Activated naive CD8-positive, alpha-beta T cell treated with anti-CD3 and anti-CD28 coated beads, Interleukin-2, amount 50 U/mL, for 24 hours (primary cell): ENCODE measurements at regions not wholly inside any gene's neighbourhood (a gene's known extent, or its start where the extent isn't known, plus 50 kb on each side); places are given as distances from the start of the nearest gene placed in this dataset.
A peak's percentile ranks its signal among the peaks of the same experiment; 100 is the strongest.

ENCODE experiments used
- ATAC-seq: fragments of 150-1000 bp; cut with Tn5 transposase; one replicate; pipeline ENCODE4 v1.10.0; 2021
- DNase-seq: peaks from one replicate; pipeline ENCODE4 v3.0.0; 2021
- H3K27ac Mint-ChIP-seq: one replicate; pipeline ENCODE4 v1.8.0; 2021; ENCODE audit warnings: mild to moderate bottlenecking, mixed read lengths
- H3K27me3 Mint-ChIP-seq: one replicate; pipeline ENCODE4 v1.8.0; 2021; ENCODE audit warnings: mixed read lengths
- H3K36me3 Mint-ChIP-seq: one replicate; pipeline ENCODE4 v1.8.0; 2021; ENCODE audit warnings: low read depth, mixed read lengths
- H3K4me1 Mint-ChIP-seq: one replicate; pipeline ENCODE4 v1.8.0; 2021; ENCODE audit warnings: mixed read lengths
- H3K4me3 Mint-ChIP-seq: one replicate; pipeline ENCODE4 v1.8.0; 2021; ENCODE audit warnings: mild to moderate bottlenecking, moderate library complexity, mixed read lengths
- H3K9me3 Mint-ChIP-seq: one replicate; pipeline ENCODE4 v1.8.0; 2021; ENCODE audit warnings: mixed read lengths

DNA sequence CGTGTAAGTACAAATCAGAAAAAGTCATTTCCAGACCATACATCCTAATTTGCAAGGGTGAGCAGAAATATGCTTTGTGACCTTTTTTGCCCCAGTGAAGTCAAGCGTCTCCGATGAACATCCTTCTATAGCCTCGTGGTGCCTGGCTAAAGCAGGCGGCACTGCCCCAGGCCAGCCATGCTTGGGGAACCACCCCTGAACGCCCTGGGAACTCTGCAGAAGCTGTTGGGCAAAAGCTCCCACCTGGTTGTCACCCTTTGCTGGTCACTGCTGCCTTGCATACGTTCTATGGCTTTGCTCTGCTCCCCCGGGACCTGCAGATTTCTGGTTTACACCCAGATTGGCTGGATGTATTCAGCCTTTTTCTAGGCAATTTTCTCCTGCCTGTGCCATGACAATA lies 256.4 kb downstream of the SS18 start:
- ATAC-seq (no peak), DNase-seq (no peak)
- Mint-ChIP-seq H3K4me1 (no peaks in the 10 kb centered on the region), H3K27me3 (no peaks in the 10 kb centered on the region), H3K36me3 (no peaks in the 10 kb centered on the region), H3K27ac (no peak overlapping the region), H3K4me3 (no peak overlapping the region), H3K9me3 (no peaks in the 10 kb centered on the region)

GRCh38 chr18:25832001-25832604 lies 258.3 kb downstream of the SS18 start:
- H3K4me3 Mint-ChIP-seq: no peak overlapping the region
- H3K9me3 Mint-ChIP-seq: no peaks in the 10 kb centered on the region
- no peak for ATAC-seq
- peak; percentile 31 for DNase-seq
- no peaks in the 10 kb centered on the region for H3K36me3 Mint-ChIP-seq
- H3K27me3 Mint-ChIP-seq: no peaks in the 10 kb centered on the region
- H3K4me1 Mint-ChIP-seq: no peaks in the 10 kb centered on the region
- no peak overlapping the region for H3K27ac Mint-ChIP-seq

- Mint-ChIP-seq H3K9me3 (no peaks in the 10 kb centered on the region), H3K27ac (no peak overlapping the region), H3K36me3 (no peaks in the 10 kb centered on the region), H3K4me1 (no peaks in the 10 kb centered on the region), H3K27me3 (no peaks in the 10 kb centered on the region), H3K4me3 (no peak overlapping the region)
- ATAC-seq (no peak), DNase-seq (no peak)
These were observed 259.1 kb downstream of the SS18 start for GRCh38 chr18:25831301-25831701.

GRCh38 chr18:25830787-25831186 lies 259.6 kb downstream of the SS18 start:
- no peak for ATAC-seq
- H3K27ac Mint-ChIP-seq: no peak overlapping the region
- no peak overlapping the region for H3K4me3 Mint-ChIP-seq
- no peaks in the 10 kb centered on the region for H3K9me3 Mint-ChIP-seq
- H3K4me1 Mint-ChIP-seq: no peaks in the 10 kb centered on the region
- no peak for DNase-seq
- H3K27me3 Mint-ChIP-seq: no peaks in the 10 kb centered on the region
- H3K36me3 Mint-ChIP-seq: no peaks in the 10 kb centered on the region

GRCh38 chr18:25827961-25828561 lies 262.4 kb downstream of the SS18 start:
- ATAC-seq: no peak
- Mint-ChIP-seq H3K27me3 (no peaks in the 10 kb centered on the region), H3K27ac (no peak overlapping the region), H3K9me3 (no peaks in the 10 kb centered on the region), H3K4me1 (no peaks in the 10 kb centered on the region), H3K4me3 (no peak overlapping the region), H3K36me3 (no peaks in the 10 kb centered on the region)
- no peak for DNase-seq

DNA sequence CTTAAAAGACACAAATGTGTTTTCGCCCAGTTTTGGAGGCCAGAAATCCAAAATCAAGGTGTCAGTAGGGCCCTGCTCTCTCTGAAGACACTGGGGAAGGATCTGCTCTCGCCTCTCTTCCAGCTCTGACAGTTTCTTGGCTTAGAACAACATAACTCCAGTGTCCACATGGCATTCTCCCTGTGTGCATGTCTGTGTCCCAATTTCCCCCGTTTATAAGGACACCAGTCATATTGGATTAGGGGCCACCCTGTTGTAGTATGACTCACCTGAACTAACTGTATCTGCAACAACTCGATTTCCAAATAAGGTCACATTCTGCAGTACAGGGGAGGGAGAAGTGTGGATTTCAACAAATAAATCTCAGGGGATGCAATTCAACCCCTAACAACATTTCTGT lies 263.2 kb downstream of the SS18 start:
- no peaks in the 10 kb centered on the region for H3K36me3 Mint-ChIP-seq
- no peaks in the 10 kb centered on the region for H3K9me3 Mint-ChIP-seq
- no peaks in the 10 kb centered on the region for H3K27me3 Mint-ChIP-seq
- DNase-seq: no peak
- H3K27ac Mint-ChIP-seq: no peak overlapping the region
- H3K4me3 Mint-ChIP-seq: no peak overlapping the region
- ATAC-seq: no peak
- H3K4me1 Mint-ChIP-seq: no peaks in the 10 kb centered on the region

GRCh38 chr18:25826823-25827222 lies 263.6 kb downstream of the SS18 start:
- Mint-ChIP-seq H3K4me1 (no peaks in the 10 kb centered on the region), H3K36me3 (no peaks in the 10 kb centered on the region), H3K27me3 (no peaks in the 10 kb centered on the region), H3K4me3 (no peak overlapping the region), H3K9me3 (no peaks in the 10 kb centered on the region), H3K27ac (no peak overlapping the region)
- DNase-seq (no peak), ATAC-seq (no peak)

- Mint-ChIP-seq H3K9me3 (no peaks in the 10 kb centered on the region), H3K36me3 (no peaks in the 10 kb centered on the region), H3K4me1 (no peaks in the 10 kb centered on the region), H3K27ac (no peak overlapping the region), H3K27me3 (peaks cover 4% of the 10 kb centered on the region), H3K4me3 (no peak overlapping the region)
- DNase-seq (no peak), ATAC-seq (no peak)
These were observed 264.2 kb downstream of the SS18 start for GRCh38 chr18:25825979-25826776.

- Mint-ChIP-seq H3K4me1 (no peaks in the 10 kb centered on the region), H3K4me3 (no peak overlapping the region), H3K27me3 (peaks cover 4% of the 10 kb centered on the region), H3K9me3 (no peaks in the 10 kb centered on the region), H3K36me3 (no peaks in the 10 kb centered on the region), H3K27ac (no peak overlapping the region)
- DNase-seq (no peak), ATAC-seq (no peak)
These were observed 265.4 kb downstream of the SS18 start for GRCh38 chr18:25825056-25825455.

DNA sequence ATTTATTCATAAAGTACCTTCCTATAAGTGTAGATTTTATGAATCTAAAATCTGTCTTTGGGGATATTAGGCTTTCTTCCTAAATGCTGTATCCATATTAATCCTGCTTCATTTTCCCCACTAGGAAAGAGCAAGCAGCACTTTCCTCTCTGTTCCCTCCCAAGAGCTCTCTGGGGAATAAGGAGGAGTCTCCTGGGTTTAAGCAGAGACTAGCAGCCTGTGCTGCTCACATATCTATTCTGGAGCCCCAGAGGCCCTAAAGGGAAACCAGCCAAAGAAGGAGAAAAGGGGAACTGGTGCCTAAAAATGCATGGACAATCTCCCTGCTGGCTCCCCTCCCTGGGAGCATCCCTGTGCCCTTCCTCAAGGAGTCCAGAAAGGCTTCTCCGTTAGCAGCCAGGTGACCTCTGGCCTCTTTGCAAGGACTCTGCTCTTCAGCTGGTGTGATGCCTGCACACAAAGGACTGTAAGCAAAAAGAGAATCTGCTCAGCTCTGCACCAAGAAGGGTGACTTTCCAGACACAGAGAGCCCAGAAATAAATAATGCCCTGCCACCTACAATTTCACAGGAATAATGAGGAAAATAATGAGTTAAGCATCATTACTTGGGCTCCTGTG lies 270.6 kb downstream of the SS18 start:
- no peak for DNase-seq
- no peaks in the 10 kb centered on the region for H3K36me3 Mint-ChIP-seq
- no peak for ATAC-seq
- peaks cover 5% of the 10 kb centered on the region for H3K4me1 Mint-ChIP-seq
- no peaks in the 10 kb centered on the region for H3K9me3 Mint-ChIP-seq
- no peak overlapping the region for H3K4me3 Mint-ChIP-seq
- no peak overlapping the region for H3K27ac Mint-ChIP-seq
- peaks cover 4% of the 10 kb centered on the region for H3K27me3 Mint-ChIP-seq

GRCh38 chr18:25818505-25818904 lies 271.9 kb downstream of the SS18 start:
- Mint-ChIP-seq H3K4me3 (no peak overlapping the region), H3K27me3 (peaks cover 4% of the 10 kb centered on the region)
- ATAC-seq: no peak

DNA sequence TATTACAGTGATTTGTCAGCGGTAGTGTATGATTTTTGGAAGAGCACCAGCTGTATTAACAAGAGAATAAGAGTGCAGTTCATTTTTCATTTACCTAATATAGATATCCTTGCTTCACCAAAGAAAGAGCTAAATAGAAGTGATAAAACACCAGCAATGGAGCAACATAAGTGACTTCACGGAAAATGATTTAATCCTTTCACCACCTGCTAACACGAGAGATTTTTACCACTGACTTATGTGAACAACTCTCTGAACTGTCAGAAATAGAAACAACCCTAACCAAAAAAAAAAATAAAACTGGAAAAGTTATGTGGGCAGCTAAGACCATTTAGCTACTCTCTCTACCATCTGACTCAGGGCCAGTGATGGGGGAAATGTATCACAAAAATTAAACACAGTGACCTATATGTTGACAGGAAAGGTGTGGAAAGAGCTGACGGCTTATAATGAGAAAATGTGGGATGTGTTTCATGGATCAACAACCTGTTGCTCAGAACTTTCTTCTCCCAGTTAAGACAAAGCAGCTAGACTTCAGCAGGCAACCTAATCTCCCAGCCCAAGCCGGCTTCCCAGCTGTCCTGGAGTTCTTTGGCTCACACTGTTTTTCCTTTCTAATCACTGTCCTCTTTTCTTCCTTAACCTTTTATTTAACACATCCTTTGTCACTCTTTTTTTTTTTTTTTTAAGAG lies 272.7 kb downstream of the SS18 start:
- ATAC-seq (no peak), DNase-seq (no peak)
- no peak overlapping the region for H3K4me3 Mint-ChIP-seq
- no peak overlapping the region for H3K27ac Mint-ChIP-seq
- H3K36me3 Mint-ChIP-seq: no peaks in the 10 kb centered on the region
- no peaks in the 10 kb centered on the region for H3K9me3 Mint-ChIP-seq
- H3K4me1 Mint-ChIP-seq: peaks cover 7% of the 10 kb centered on the region
- H3K27me3 Mint-ChIP-seq: peaks cover 4% of the 10 kb centered on the region

More at GRCh38 chr18:25818505-25818904, 271.9 kb downstream of the SS18 start:
- Mint-ChIP-seq H3K9me3 (no peaks in the 10 kb centered on the region), H3K27ac (no peak overlapping the region), H3K36me3 (no peaks in the 10 kb centered on the region), H3K4me1 (peaks cover 7% of the 10 kb centered on the region)
- DNase-seq: no peak

DNA sequence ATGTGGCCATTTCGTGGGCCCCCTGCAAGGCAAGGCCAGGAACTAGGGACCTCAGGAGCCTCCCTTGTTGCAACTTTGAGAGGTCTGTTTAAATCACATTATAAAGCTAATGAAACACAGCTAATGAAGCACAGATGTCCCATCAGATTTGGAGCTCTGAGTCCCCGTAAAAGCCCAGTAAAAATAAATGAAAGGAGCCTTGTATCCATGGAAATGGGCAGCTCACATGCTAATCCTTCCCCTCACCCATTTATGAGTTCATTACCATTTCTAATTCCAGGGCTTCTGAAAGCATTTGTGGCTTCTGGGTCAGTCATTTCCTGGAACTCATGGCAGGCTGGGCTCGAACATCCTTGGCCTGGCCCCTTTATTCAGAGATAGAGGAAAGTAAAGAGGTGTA lies 274.8 kb downstream of the SS18 start:
- H3K36me3 Mint-ChIP-seq: no peaks in the 10 kb centered on the region

GRCh38 chr18:25814841-25815458 lies 275.5 kb downstream of the SS18 start:
- H3K9me3 Mint-ChIP-seq: no peaks in the 10 kb centered on the region
- DNase-seq (no peak), ATAC-seq (no peak)
- no peak overlapping the region for H3K4me3 Mint-ChIP-seq
- H3K36me3 Mint-ChIP-seq: no peaks in the 10 kb centered on the region
- H3K27ac Mint-ChIP-seq: no peak overlapping the region
- peaks cover 7% of the 10 kb centered on the region for H3K4me1 Mint-ChIP-seq
- H3K27me3 Mint-ChIP-seq: no peaks in the 10 kb centered on the region

More for the DNA sequence above, 274.8 kb downstream of the SS18 start:
- ATAC-seq (no peak), DNase-seq (no peak)
- Mint-ChIP-seq H3K27me3 (no peaks in the 10 kb centered on the region), H3K9me3 (no peaks in the 10 kb centered on the region), H3K4me3 (no peak overlapping the region), H3K4me1 (peaks cover 7% of the 10 kb centered on the region), H3K27ac (no peak overlapping the region)
